Suprapubic skin (tissue), 4 donors: ENCODE measurements at regions not wholly inside any gene's neighbourhood (a gene's known extent, or its start where the extent isn't known, plus 50 kb on each side); places are given as distances from the start of the nearest gene placed in this dataset.

Source experiments
- CTCF ChIP-seq, 2 donors: fragments of 200-600 bp in 1 of 2; fragments of 450-650 bp in 1 of 2; sonication (generic) in 1 of 2; IDR thresholded peaks; one replicate each; pipeline ENCODE4 v1.5.1; 2016 to 2019; ENCODE audit warnings: antibody characterized with exemption in 2 of 2, mild to moderate bottlenecking in 1 of 2, moderate library complexity in 1 of 2
- POLR2A ChIP-seq, 2 donors: fragments of 450-650 bp; IDR thresholded peaks; one replicate each; pipeline ENCODE4 v1.6.1; 2017; ENCODE audit warnings: antibody characterized with exemption in 2 of 2, mild to moderate bottlenecking in 2 of 2, moderate library complexity in 2 of 2
- POLR2AphosphoS5 ChIP-seq, 3 donors: sonication (generic); formaldehyde crosslinking; IDR thresholded peaks; one replicate each; pipeline ENCODE4 v1.6.1; 2017; ENCODE audit warnings: antibody characterized with exemption in 3 of 3

- no peak for TF ChIP-seq CTCF (IDR thresholded peaks at IDR 0.05)
- TF ChIP-seq POLR2AphosphoS5 (IDR thresholded peaks at IDR 0.05), result no peak
- TF ChIP-seq POLR2A (IDR thresholded peaks at IDR 0.05), result no peak
These were observed 839.1 kb downstream of the NR2F1-AS1 start for GRCh38 chr5:92741906-92742305.
